Body of pancreas (tissue), 4 donors: ENCODE measurements at regions not wholly inside any gene's neighbourhood (a gene's known extent, or its start where the extent isn't known, plus 50 kb on each side); places are given as distances from the start of the nearest gene placed in this dataset.

ENCODE experiments used
- POLR2A ChIP-seq, 3 donors: fragments of 450-650 bp; IDR thresholded peaks; one replicate each; pipeline ENCODE4 v1.6.1; 2016; ENCODE audit warnings: antibody characterized with exemption in 3 of 3, mild to moderate bottlenecking in 2 of 3
- TF ChIP-seq, protein P1 (sequence below), 7 experiments: fragments of 450-650 bp in 4 of 7; fragments of 200-600 bp in 3 of 7; sonication (generic) in 3 of 7; IDR thresholded peaks; one replicate each; pipeline ENCODE4 v1.5.1; 2016 to 2019; ENCODE audit warnings: antibody characterized with exemption in 7 of 7

DNA sequence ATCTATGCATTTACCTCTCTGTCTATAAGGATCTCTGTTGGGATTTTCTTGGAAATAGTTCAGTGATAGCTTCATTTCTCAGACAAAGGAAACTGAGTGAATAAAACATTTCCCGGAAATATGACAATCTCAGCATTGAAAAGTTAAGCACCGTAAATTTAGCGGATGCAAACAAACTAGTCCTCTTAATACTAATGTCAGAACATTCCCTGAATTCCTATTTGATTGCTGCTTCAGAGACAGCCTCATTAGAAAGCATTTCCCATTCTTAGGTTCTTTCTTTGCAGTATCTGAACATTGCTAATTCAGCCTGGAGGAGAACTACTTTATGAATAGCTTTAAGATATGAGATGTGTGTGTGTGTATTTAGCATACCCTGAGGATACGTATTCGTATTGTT, 101.3 kb downstream of the NR2F2 start:
- TF ChIP-seq, protein P1, sequence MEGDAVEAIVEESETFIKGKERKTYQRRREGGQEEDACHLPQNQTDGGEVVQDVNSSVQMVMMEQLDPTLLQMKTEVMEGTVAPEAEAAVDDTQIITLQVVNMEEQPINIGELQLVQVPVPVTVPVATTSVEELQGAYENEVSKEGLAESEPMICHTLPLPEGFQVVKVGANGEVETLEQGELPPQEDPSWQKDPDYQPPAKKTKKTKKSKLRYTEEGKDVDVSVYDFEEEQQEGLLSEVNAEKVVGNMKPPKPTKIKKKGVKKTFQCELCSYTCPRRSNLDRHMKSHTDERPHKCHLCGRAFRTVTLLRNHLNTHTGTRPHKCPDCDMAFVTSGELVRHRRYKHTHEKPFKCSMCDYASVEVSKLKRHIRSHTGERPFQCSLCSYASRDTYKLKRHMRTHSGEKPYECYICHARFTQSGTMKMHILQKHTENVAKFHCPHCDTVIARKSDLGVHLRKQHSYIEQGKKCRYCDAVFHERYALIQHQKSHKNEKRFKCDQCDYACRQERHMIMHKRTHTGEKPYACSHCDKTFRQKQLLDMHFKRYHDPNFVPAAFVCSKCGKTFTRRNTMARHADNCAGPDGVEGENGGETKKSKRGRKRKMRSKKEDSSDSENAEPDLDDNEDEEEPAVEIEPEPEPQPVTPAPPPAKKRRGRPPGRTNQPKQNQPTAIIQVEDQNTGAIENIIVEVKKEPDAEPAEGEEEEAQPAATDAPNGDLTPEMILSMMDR (IDR thresholded peaks at IDR 0.05) = no peak
- no peak for TF ChIP-seq POLR2A (IDR thresholded peaks at IDR 0.05)
